ENCODE measurements at regions not wholly inside any gene's neighbourhood (a gene's known extent, or its start where the extent isn't known, plus 50 kb on each side); places are given as distances from the start of the nearest gene placed in this dataset.

DNA sequence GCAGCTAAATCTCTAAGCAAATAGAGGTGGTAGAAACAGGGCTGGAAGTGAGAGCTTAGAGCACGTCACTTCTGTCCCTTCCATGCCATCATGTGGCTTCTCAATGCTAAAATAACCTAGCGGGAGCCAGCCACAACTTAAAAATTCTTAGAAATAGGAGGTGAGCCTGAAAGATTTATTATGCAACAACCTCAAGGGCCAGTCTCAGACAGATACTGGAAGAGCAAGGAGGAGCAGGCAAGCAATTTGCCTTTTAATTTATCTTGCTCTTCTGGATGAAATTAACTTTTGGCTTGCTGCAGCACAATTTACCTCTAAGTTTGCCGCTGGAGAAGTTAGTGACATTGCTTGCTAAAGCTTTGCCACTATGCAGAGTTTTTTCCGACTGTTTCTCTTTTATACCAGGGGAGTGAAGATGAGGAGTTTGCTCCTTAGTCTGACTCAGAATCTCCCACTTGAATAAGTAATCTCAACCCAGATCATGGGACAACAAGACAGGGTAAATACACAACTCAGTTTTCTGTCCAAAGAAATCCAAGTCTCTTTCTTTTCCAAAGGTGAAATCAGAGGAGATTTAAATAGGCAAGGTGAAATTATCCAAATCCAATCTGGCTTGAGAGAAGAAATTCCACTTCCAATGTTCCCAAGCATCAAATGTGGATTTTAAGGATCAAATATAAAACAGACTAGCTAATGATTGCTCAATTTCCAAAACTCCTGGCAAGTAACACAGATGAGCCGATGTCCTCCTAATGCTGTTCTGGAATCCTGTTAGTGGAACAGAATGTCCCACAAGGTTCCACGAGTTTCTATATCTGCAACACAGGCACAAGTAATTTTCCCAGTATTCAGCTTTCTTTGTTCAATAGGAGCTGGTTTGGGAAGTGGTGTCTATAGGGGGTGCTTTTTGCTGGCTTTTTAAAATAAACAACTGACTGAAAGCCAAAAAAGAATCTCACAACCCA lies 329.4 kb upstream of the RORA start:
- Mint-ChIP-seq H3K4me3 (no peak overlapping the region), H3K27ac (no peak overlapping the region), H3K27me3 (ENCODE audit: low read depth) (peaks cover 8% of the 10 kb centered on the region), H3K4me1 (peaks cover 4% of the 10 kb centered on the region), H3K9me3 (peaks cover 6% of the 10 kb centered on the region), H3K36me3 (no peaks in the 10 kb centered on the region)
- no peak for DNase-seq (ENCODE audit: low spot score in 2 of 2, unreplicated experiment in 2 of 2)
- TF ChIP-seq, protein P1, sequence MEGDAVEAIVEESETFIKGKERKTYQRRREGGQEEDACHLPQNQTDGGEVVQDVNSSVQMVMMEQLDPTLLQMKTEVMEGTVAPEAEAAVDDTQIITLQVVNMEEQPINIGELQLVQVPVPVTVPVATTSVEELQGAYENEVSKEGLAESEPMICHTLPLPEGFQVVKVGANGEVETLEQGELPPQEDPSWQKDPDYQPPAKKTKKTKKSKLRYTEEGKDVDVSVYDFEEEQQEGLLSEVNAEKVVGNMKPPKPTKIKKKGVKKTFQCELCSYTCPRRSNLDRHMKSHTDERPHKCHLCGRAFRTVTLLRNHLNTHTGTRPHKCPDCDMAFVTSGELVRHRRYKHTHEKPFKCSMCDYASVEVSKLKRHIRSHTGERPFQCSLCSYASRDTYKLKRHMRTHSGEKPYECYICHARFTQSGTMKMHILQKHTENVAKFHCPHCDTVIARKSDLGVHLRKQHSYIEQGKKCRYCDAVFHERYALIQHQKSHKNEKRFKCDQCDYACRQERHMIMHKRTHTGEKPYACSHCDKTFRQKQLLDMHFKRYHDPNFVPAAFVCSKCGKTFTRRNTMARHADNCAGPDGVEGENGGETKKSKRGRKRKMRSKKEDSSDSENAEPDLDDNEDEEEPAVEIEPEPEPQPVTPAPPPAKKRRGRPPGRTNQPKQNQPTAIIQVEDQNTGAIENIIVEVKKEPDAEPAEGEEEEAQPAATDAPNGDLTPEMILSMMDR (IDR thresholded peaks at IDR 0.05; ENCODE audit: unreplicated experiment): no peak

DNA sequence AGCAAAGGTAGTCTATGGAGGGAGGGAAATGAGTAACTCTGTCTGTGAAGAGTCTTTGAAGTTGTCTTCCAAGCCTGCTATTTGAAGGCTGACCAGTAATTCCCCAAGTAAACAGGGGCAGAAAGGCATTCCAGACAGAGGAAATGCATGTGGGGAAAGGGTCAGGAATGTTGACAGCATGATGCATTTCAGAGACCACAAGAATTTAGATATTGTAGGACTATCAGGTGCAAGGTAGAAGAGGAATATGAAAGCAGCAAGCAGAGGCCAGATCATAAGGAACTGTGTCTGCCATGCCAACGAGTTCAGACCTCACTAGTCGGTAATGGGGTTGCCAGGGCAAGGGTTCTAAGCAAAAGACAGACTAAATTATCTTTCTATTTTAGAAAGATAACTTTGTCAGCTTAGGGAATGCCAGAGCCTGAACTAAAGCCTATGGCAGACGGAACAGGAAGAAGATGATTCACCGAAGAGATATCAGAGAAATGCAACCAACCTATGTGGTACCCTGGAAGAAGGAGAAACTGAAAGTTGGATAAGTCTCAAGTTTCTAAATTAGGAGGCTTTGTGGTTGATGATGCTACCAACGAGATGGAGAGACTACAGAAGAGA lies 327.0 kb upstream of the RORA start:
- no peak overlapping the region for H3K27ac Mint-ChIP-seq
- no peak overlapping the region for H3K4me3 Mint-ChIP-seq
- peaks cover 4% of the 10 kb centered on the region for H3K27me3 Mint-ChIP-seq (ENCODE audit: low read depth)
- no peak for DNase-seq (ENCODE audit: low spot score in 2 of 2, unreplicated experiment in 2 of 2)
- no peaks in the 10 kb centered on the region for H3K36me3 Mint-ChIP-seq
- peaks cover 15% of the 10 kb centered on the region for H3K4me1 Mint-ChIP-seq
- peaks cover 3% of the 10 kb centered on the region for H3K9me3 Mint-ChIP-seq
- TF ChIP-seq, protein P1 (IDR thresholded peaks at IDR 0.05; ENCODE audit: unreplicated experiment): no peak

DNA sequence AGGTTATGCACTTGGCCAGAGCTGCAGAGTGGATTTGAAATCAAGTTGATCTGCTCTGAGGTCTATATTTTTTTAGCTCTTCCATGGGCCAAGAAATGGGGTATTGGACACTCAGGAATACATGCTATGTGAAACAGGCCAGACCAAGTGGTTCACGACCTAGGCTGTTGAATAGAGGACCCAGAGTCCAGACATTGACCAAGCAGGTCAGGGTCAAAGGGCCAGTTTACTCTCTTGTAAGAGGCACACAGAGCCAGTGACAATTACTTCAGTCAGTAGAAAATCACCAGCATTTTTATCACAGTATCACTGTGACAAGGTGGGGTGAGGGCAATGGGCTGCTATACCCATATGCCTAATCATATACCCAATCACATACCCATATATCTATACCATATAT lies 320.6 kb upstream of the RORA start:
- TF ChIP-seq, protein P1 (IDR thresholded peaks at IDR 0.05; ENCODE audit: unreplicated experiment): no peak
- H3K36me3 Mint-ChIP-seq: no peaks in the 10 kb centered on the region
- H3K9me3 Mint-ChIP-seq: peaks cover 3% of the 10 kb centered on the region
- peaks cover 11% of the 10 kb centered on the region for H3K4me1 Mint-ChIP-seq
- no peak overlapping the region for H3K27ac Mint-ChIP-seq
- no peak for DNase-seq (ENCODE audit: low spot score in 2 of 2, unreplicated experiment in 2 of 2)
- no peak overlapping the region for H3K4me3 Mint-ChIP-seq
- H3K27me3 Mint-ChIP-seq (ENCODE audit: low read depth): peaks cover 2% of the 10 kb centered on the region

DNA sequence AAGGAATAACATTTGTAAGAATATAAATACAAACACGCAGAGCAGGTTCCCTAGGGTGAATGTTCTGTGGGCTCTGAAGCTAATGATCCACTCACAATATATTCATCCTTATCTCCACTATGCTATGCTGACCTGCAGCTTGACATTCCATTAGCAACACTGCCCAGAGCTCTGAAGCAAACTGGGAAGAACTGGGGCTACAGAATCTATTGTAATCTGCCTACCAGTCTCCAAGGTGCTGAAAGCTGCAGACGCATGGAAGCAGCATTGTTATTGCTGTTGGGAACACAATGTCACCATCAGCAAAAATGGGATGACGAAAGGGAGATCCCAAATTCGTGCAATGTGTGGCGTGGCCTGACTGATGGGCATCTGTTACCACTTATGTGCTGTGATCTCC lies 316.7 kb upstream of the RORA start:
- Mint-ChIP-seq H3K4me3 (no peak overlapping the region), H3K36me3 (no peaks in the 10 kb centered on the region), H3K4me1 (no peaks in the 10 kb centered on the region), H3K27ac (no peak overlapping the region), H3K9me3 (no peaks in the 10 kb centered on the region), H3K27me3 (ENCODE audit: low read depth) (peaks cover 2% of the 10 kb centered on the region)
- DNase-seq (ENCODE audit: low spot score in 2 of 2, unreplicated experiment in 2 of 2): no peak
- TF ChIP-seq, protein P1 (IDR thresholded peaks at IDR 0.05; ENCODE audit: unreplicated experiment): no peak

- peaks cover 16% of the 10 kb centered on the region for H3K27me3 Mint-ChIP-seq (ENCODE audit: low read depth)
- H3K27ac Mint-ChIP-seq: no peak overlapping the region
- no peaks in the 10 kb centered on the region for H3K9me3 Mint-ChIP-seq
- no peak for DNase-seq (ENCODE audit: low spot score in 2 of 2, unreplicated experiment in 2 of 2)
- no peaks in the 10 kb centered on the region for H3K4me1 Mint-ChIP-seq
- no peaks in the 10 kb centered on the region for H3K36me3 Mint-ChIP-seq
- no peak overlapping the region for H3K4me3 Mint-ChIP-seq
- TF ChIP-seq, protein P1 (IDR thresholded peaks at IDR 0.05; ENCODE audit: unreplicated experiment): no peak
Measured at GRCh38 chr15:61541516-61541915, 312.4 kb upstream of the RORA start.

Data from mesothelial cell of epicardium (in vitro differentiated cells).